ENCODE measurements at regions not wholly inside any gene's neighbourhood (a gene's known extent, or its start where the extent isn't known, plus 50 kb on each side); places are given as distances from the start of the nearest gene placed in this dataset.

DNA sequence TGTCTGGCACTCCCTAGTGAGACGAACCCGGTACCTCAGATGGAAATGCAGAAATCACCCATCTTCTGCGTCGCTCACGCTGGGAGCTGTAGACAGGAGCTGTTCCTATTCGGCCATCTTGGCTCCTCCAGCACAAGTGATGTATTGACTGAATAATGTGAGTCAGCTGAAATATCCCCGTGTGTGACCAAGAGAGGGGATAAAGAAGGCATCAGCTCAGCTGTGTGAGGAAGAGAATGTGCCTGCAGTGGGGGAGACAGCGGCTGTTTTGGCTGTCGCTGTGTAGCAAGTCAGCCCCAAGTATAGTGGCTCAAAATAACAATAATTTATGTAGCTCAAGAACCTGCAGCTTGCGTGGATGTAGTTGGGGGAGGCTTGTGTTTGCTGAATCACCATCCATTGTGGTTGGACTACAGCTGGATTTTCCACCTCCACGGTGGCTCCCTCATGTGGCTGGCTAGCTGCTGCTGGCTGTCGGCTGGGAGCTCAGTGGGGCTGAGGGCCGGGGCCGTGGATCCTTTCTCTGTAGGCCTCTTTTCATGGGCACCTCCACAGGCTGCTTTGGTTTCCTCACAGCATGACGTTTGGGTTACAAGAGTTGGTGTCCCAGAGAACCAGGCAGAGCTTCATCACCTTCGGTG, 434.5 kb downstream of the CCSER2 start:
- TF ChIP-seq RAD21 (IDR thresholded peaks at IDR 0.05; ENCODE audit: low read length) = no peak
- TF ChIP-seq, protein P1, sequence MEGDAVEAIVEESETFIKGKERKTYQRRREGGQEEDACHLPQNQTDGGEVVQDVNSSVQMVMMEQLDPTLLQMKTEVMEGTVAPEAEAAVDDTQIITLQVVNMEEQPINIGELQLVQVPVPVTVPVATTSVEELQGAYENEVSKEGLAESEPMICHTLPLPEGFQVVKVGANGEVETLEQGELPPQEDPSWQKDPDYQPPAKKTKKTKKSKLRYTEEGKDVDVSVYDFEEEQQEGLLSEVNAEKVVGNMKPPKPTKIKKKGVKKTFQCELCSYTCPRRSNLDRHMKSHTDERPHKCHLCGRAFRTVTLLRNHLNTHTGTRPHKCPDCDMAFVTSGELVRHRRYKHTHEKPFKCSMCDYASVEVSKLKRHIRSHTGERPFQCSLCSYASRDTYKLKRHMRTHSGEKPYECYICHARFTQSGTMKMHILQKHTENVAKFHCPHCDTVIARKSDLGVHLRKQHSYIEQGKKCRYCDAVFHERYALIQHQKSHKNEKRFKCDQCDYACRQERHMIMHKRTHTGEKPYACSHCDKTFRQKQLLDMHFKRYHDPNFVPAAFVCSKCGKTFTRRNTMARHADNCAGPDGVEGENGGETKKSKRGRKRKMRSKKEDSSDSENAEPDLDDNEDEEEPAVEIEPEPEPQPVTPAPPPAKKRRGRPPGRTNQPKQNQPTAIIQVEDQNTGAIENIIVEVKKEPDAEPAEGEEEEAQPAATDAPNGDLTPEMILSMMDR (conservative IDR thresholded peaks at IDR 0.05; ENCODE audit: low read depth, low read length) = no peak
